Left hindlimb (tissue), 1 donor: ENCODE measurements at regions not wholly inside any gene's neighbourhood (a gene's known extent, or its start where the extent isn't known, plus 50 kb on each side); places are given as distances from the start of the nearest gene placed in this dataset.

ENCODE experiments used
- DNase-seq: peaks from one replicate; pipeline ENCODE4 v3.0.0-alpha.2; 2018

GRCh38 chr1:192713921-192714320 lies 78.0 kb downstream of the RGS13 start:
- peak; percentile 33 for DNase-seq

- DNase-seq, result no peak
Measured at GRCh38 chr1:192724670-192725069, 84.2 kb upstream of the RGS2 start.

GRCh38 chr1:192726820-192727504 lies 81.9 kb upstream of the RGS2 start:
- no peak for DNase-seq

GRCh38 chr1:192729500-192729899 lies 79.3 kb upstream of the RGS2 start:
- DNase-seq, result no peak

GRCh38 chr1:192730198-192730597 lies 78.6 kb upstream of the RGS2 start:
- no peak for DNase-seq

GRCh38 chr1:192732787-192733186 lies 76.1 kb upstream of the RGS2 start:
- no peak for DNase-seq

- no peak for DNase-seq
Measured at GRCh38 chr1:192735298-192735915, 73.4 kb upstream of the RGS2 start.

- DNase-seq, result no peak
Measured at GRCh38 chr1:192737306-192737705, 71.5 kb upstream of the RGS2 start.

- DNase-seq, result no peak
Measured at GRCh38 chr1:192739476-192740184, 69.2 kb upstream of the RGS2 start.

GRCh38 chr1:192740214-192740613 lies 68.6 kb upstream of the RGS2 start:
- no peak for DNase-seq

GRCh38 chr1:192741095-192741494 lies 67.7 kb upstream of the RGS2 start:
- DNase-seq, result no peak

GRCh38 chr1:192747301-192747700 lies 61.5 kb upstream of the RGS2 start:
- DNase-seq, result no peak

GRCh38 chr1:192747943-192748342 lies 60.9 kb upstream of the RGS2 start:
- DNase-seq, result no peak

GRCh38 chr1:192749349-192749748 lies 59.5 kb upstream of the RGS2 start:
- DNase-seq, result no peak

GRCh38 chr1:192751260-192751659 lies 57.6 kb upstream of the RGS2 start:
- peak; percentile 33 for DNase-seq

GRCh38 chr1:192756314-192756713 lies 52.5 kb upstream of the RGS2 start:
- DNase-seq, result no peak

- DNase-seq, result no peak
Measured at GRCh38 chr1:192756847-192757246, 52.0 kb upstream of the RGS2 start.

- no peak for DNase-seq
Measured at GRCh38 chr1:192758492-192758891, 50.3 kb upstream of the RGS2 start.
